ENCODE measurements at regions not wholly inside any gene's neighbourhood (a gene's known extent, or its start where the extent isn't known, plus 50 kb on each side); places are given as distances from the start of the nearest gene placed in this dataset.

GRCh38 chr2:129709956-129710598, 269.4 kb upstream of the RAB6C start:
- DNase-seq = no peak

GRCh38 chr2:129710670-129711495, 268.6 kb upstream of the RAB6C start:
- no peak for DNase-seq

- no peak for DNase-seq
Measured at GRCh38 chr2:129711816-129712675, 267.4 kb upstream of the RAB6C start.

GRCh38 chr2:129712676-129712985, 266.8 kb upstream of the RAB6C start:
- no peak for DNase-seq

- no peak for DNase-seq
Measured at GRCh38 chr2:129713337-129713736, 266.1 kb upstream of the RAB6C start.

GRCh38 chr2:129716781-129717559, 262.5 kb upstream of the RAB6C start:
- no peak for DNase-seq

GRCh38 chr2:129717560-129718130, 261.8 kb upstream of the RAB6C start:
- DNase-seq = no peak

GRCh38 chr2:129719335-129719734, 260.1 kb upstream of the RAB6C start:
- DNase-seq = no peak

GRCh38 chr2:129720360-129720759, 259.1 kb upstream of the RAB6C start:
- no peak for DNase-seq

GRCh38 chr2:129720761-129721160, 258.7 kb upstream of the RAB6C start:
- DNase-seq = no peak

- DNase-seq = no peak
Measured at GRCh38 chr2:129721236-129721635, 258.2 kb upstream of the RAB6C start.

GRCh38 chr2:129721846-129722245, 257.6 kb upstream of the RAB6C start:
- DNase-seq = no peak

- DNase-seq = no peak
Measured at GRCh38 chr2:129722306-129723019, 257.0 kb upstream of the RAB6C start.

- no peak for DNase-seq
Measured at GRCh38 chr2:129723277-129724020, 256.0 kb upstream of the RAB6C start.

GRCh38 chr2:129724021-129724757, 255.3 kb upstream of the RAB6C start:
- DNase-seq = no peak

- DNase-seq = no peak
Measured at GRCh38 chr2:129726216-129726615, 253.2 kb upstream of the RAB6C start.

GRCh38 chr2:129727286-129727685, 252.2 kb upstream of the RAB6C start:
- no peak for DNase-seq

GRCh38 chr2:129728035-129728972, 251.2 kb upstream of the RAB6C start:
- DNase-seq = no peak

- DNase-seq = no peak
Measured at GRCh38 chr2:129729011-129729410, 250.5 kb upstream of the RAB6C start.
